ENCODE measurements at regions not wholly inside any gene's neighbourhood (a gene's known extent, or its start where the extent isn't known, plus 50 kb on each side); places are given as distances from the start of the nearest gene placed in this dataset.

GRCh38 chr7:34361663-34362250 is 296.3 kb upstream of the NPSR1 start:
- H3K36me3 ChIP-seq: no peaks in the 10 kb centered on the region
- TF ChIP-seq, protein P1, sequence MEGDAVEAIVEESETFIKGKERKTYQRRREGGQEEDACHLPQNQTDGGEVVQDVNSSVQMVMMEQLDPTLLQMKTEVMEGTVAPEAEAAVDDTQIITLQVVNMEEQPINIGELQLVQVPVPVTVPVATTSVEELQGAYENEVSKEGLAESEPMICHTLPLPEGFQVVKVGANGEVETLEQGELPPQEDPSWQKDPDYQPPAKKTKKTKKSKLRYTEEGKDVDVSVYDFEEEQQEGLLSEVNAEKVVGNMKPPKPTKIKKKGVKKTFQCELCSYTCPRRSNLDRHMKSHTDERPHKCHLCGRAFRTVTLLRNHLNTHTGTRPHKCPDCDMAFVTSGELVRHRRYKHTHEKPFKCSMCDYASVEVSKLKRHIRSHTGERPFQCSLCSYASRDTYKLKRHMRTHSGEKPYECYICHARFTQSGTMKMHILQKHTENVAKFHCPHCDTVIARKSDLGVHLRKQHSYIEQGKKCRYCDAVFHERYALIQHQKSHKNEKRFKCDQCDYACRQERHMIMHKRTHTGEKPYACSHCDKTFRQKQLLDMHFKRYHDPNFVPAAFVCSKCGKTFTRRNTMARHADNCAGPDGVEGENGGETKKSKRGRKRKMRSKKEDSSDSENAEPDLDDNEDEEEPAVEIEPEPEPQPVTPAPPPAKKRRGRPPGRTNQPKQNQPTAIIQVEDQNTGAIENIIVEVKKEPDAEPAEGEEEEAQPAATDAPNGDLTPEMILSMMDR (IDR thresholded peaks at IDR 0.05; ENCODE audit: low read depth, low read length): no peak
- DNase-seq: no peak
- no peaks in the 10 kb centered on the region for H3K27me3 ChIP-seq (ENCODE audit: insufficient read depth, low read depth, severe bottlenecking)
- H3K4me3 ChIP-seq (ENCODE audit: low read depth, low read length): no peak overlapping the region
- no peaks in the 10 kb centered on the region for H3K9me3 ChIP-seq (ENCODE audit: severe bottlenecking)
- no peak overlapping the region for H3K27ac ChIP-seq

DNA sequence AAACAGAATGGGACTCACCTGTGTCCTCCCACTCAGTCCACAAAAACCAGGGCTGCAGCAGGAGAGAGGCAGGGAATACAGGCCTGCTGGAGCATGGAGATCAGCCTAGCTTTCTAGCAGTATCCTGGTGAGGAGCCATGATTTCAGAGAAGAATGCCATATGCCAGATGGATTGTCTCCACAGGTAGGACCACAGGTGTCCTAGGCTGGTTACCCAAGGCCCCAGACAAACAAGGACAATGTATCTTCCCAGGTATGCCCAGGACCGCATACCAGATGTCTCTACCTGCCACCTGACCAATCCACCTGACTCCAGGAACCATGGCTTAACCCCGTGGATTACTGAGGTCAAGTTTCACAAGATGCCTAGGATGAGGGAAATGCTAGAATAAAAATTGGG is 295.4 kb upstream of the NPSR1 start:
- Histone ChIP-seq H3K36me3 (no peaks in the 10 kb centered on the region), H3K27me3 (ENCODE audit: insufficient read depth, low read depth, severe bottlenecking) (no peaks in the 10 kb centered on the region), H3K27ac (no peak overlapping the region), H3K4me3 (ENCODE audit: low read depth, low read length) (no peak overlapping the region), H3K9me3 (ENCODE audit: severe bottlenecking) (no peaks in the 10 kb centered on the region)
- TF ChIP-seq, protein P1 (IDR thresholded peaks at IDR 0.05; ENCODE audit: low read depth, low read length): no peak
- no peak for DNase-seq

GRCh38 chr7:34364130-34364529 is 293.9 kb upstream of the NPSR1 start:
- no peak overlapping the region for H3K27ac ChIP-seq
- no peaks in the 10 kb centered on the region for H3K9me3 ChIP-seq (ENCODE audit: severe bottlenecking)
- H3K4me3 ChIP-seq (ENCODE audit: low read depth, low read length): no peak overlapping the region
- H3K27me3 ChIP-seq (ENCODE audit: insufficient read depth, low read depth, severe bottlenecking): no peaks in the 10 kb centered on the region
- H3K36me3 ChIP-seq: no peaks in the 10 kb centered on the region
- TF ChIP-seq, protein P1 (IDR thresholded peaks at IDR 0.05; ENCODE audit: low read depth, low read length): no peak
- DNase-seq: no peak

DNA sequence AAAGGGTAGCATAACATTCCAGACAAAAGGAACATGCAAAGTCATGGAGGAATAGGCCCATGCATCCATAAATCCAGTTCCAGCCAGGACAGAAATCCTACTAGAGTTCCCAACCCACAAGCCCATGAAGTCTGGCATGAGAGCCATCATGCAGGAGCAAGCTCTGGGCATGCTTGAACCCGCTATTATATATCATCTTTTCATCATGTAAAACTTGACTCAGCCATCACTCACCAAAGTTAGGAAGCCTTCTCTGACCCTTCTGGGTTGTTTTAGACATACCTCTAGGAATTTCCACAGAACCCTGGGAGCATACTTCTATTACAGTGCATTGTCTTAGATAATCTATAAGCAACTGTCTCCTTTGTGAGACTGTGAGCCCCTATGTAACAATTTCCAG is 293.0 kb upstream of the NPSR1 start:
- H3K27me3 ChIP-seq (ENCODE audit: insufficient read depth, low read depth, severe bottlenecking): no peaks in the 10 kb centered on the region
- no peaks in the 10 kb centered on the region for H3K9me3 ChIP-seq (ENCODE audit: severe bottlenecking)
- H3K36me3 ChIP-seq: no peaks in the 10 kb centered on the region
- TF ChIP-seq, protein P1 (IDR thresholded peaks at IDR 0.05; ENCODE audit: low read depth, low read length): no peak
- no peak overlapping the region for H3K27ac ChIP-seq
- H3K4me3 ChIP-seq (ENCODE audit: low read depth, low read length): no peak overlapping the region
- DNase-seq: no peak

DNA sequence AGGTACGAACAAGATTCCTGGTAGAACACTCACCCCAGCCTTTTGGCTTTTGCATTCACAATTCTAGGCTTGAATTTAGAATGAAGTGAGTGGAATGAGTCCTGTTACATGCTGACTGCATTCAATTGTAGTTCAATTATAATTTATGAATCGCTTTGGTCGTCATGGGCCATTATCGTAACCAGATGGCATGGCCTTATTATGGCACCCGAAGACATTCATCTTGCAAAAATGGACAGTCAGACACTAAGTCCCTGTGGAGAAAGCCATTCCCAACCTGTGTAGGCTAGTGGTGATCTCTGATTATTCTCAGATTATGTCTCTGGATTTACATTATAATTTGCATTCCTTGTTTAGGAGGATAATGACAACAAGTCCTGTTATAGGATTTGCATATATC is 292.4 kb upstream of the NPSR1 start:
- Histone ChIP-seq H3K9me3 (ENCODE audit: severe bottlenecking) (no peaks in the 10 kb centered on the region), H3K36me3 (no peaks in the 10 kb centered on the region), H3K27me3 (ENCODE audit: insufficient read depth, low read depth, severe bottlenecking) (no peaks in the 10 kb centered on the region), H3K27ac (no peak overlapping the region), H3K4me3 (ENCODE audit: low read depth, low read length) (no peak overlapping the region)
- no peak for DNase-seq
- TF ChIP-seq, protein P1 (IDR thresholded peaks at IDR 0.05; ENCODE audit: low read depth, low read length): no peak

DNA sequence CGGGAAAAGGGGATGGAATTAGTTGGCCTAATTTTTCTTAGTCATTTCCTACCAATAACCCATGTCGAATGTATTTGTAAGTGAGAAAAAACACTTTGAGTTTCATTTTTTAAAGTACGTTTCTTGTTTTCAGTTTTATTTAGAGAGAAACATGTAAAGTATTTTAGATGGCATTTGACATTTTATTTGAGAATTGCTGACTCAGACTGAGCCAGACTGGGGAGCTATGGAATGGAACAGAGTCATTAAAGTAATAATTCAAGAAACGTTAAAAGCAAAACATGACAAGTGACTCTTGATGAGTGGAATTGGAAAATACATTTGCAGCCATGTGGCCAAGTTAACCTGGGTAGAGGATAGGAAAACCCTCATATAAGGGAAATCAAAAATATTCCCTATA is 286.1 kb upstream of the NPSR1 start:
- TF ChIP-seq, protein P1 (IDR thresholded peaks at IDR 0.05; ENCODE audit: low read depth, low read length): no peak
- H3K27ac ChIP-seq: no peak overlapping the region

More for the DNA sequence above, 286.1 kb upstream of the NPSR1 start:
- no peak overlapping the region for H3K4me3 ChIP-seq (ENCODE audit: low read depth, low read length)
- no peaks in the 10 kb centered on the region for H3K36me3 ChIP-seq
- DNase-seq: no peak
- no peaks in the 10 kb centered on the region for H3K9me3 ChIP-seq (ENCODE audit: severe bottlenecking)
- H3K27me3 ChIP-seq (ENCODE audit: insufficient read depth, low read depth, severe bottlenecking): no peaks in the 10 kb centered on the region

Measured in WERI-Rb-1 (cell line).